ENCODE measurements at regions not wholly inside any gene's neighbourhood (a gene's known extent, or its start where the extent isn't known, plus 50 kb on each side); places are given as distances from the start of the nearest gene placed in this dataset.

GRCh38 chr9:20291201-20291600 lies 331.1 kb downstream of the MLLT3 start:
- CTCF ChIA-PET: no interaction called here
- H2AFZ ChIP-seq (ENCODE audit: low read depth, low read length): no peak overlapping the region
- H3K27ac ChIP-seq (ENCODE audit: insufficient read depth, low read depth, low read length): no peak overlapping the region
- no peaks in the 10 kb centered on the region for H3K9me1 ChIP-seq (replicated peaks; ENCODE audit: control insufficient read depth, extremely low read depth, insufficient read depth, low read length)
- TF ChIP-seq FOS (IDR thresholded peaks at IDR 0.05; ENCODE audit: borderline replicate concordance, insufficient read depth, low read length) (no peak), CTCF (IDR thresholded peaks at IDR 0.05; ENCODE audit: extremely low read depth in 1 of 2, insufficient read depth in 1 of 2, low read depth in 1 of 2, low read length in 2 of 2) (no peak), JUN (IDR thresholded peaks at IDR 0.05; ENCODE audit: borderline replicate concordance, insufficient read depth, insufficient read length, low read depth) (no peak), EZH2 (IDR thresholded peaks at IDR 0.05; ENCODE audit: borderline replicate concordance, low read depth, low read length, severe bottlenecking) (no peak), POLR2A (IDR thresholded peaks at IDR 0.05; ENCODE audit: low read depth, low read length) (no peak), MAX (IDR thresholded peaks at IDR 0.05; ENCODE audit: insufficient read depth, insufficient read length) (no peak), POLR2AphosphoS5 (IDR thresholded peaks at IDR 0.05; ENCODE audit: insufficient read depth, low read depth, low read length) (no peak), GATA2 (IDR thresholded peaks at IDR 0.05; ENCODE audit: insufficient read depth, insufficient read length, low read depth, low read length) (no peak), MYC (IDR thresholded peaks at IDR 0.05; ENCODE audit: low read depth, low read length) (no peak)
- dilution Hi-C loops (cut with MboI; ENCODE audit: extremely low pct_ligation_motif_present, low sequenced_read_pairs): no loop called here
- no peaks in the 10 kb centered on the region for H3K9me3 ChIP-seq (replicated peaks; ENCODE audit: control insufficient read depth, insufficient read depth, low read length)
- H3K4me3 ChIP-seq (replicated peaks in 1 of 3; ENCODE audit: insufficient read depth in 1 of 3, low read depth in 1 of 3, low read length in 3 of 3): no peak overlapping the region
- H3K79me2 ChIP-seq (ENCODE audit: control insufficient read depth, insufficient read depth, low read length): no peaks in the 10 kb centered on the region
- H3K27me3 ChIP-seq (ENCODE audit: control insufficient read depth in 2 of 2, insufficient read depth in 2 of 2, low read length in 2 of 2): no peaks in the 10 kb centered on the region
- H3K9ac ChIP-seq (replicated peaks; ENCODE audit: extremely low read depth, insufficient read depth, low read length): no peak overlapping the region
- H3K36me3 ChIP-seq (ENCODE audit: control insufficient read depth in 2 of 2, extremely low read depth in 1 of 2, insufficient read depth in 2 of 2, low read length in 2 of 2): no peaks in the 10 kb centered on the region
- BruUV-seq (replicated peaks): no TSS peak
- H3K4me1 ChIP-seq (ENCODE audit: control insufficient read depth, extremely low read depth, insufficient read depth, low read length): no peaks in the 10 kb centered on the region
- no peak for DNase-seq (ENCODE audit: low read depth, low spot score)
- H3K4me2 ChIP-seq (ENCODE audit: insufficient read depth, low read length): no peak overlapping the region
- no peaks in the 10 kb centered on the region for H4K20me1 ChIP-seq (replicated peaks; ENCODE audit: control insufficient read depth, extremely low read depth, insufficient read depth, low read length)
- intact Hi-C loops (cut with micrococcal nuclease): no loop called here
- FAIRE-seq: no peak
- POLR2A ChIA-PET: no interaction called here

Data from endothelial cell of umbilical vein (primary cell).